CD4-positive, alpha-beta T cell treated with Interleukin-4 for 4 hours (primary cell): ENCODE measurements at regions not wholly inside any gene's neighbourhood (a gene's known extent, or its start where the extent isn't known, plus 50 kb on each side); places are given as distances from the start of the nearest gene placed in this dataset.
"Not testable (repeated sequence)": the region's sequence is repeated elsewhere in the genome, so short reads cannot be mapped to it uniquely, and the experiment has no call there.

Source experiments
- DNase-seq: peaks from one replicate; pipeline ENCODE4 v3.0.0-alpha.2; 2020

- DNase-seq: no peak
Observed at GRCh38 chr3:66863205-66864111, 134.6 kb upstream of the KBTBD8 start.

GRCh38 chr3:66884659-66885058, 113.4 kb upstream of the KBTBD8 start:
- no peak for DNase-seq

- DNase-seq: no peak
Observed at GRCh38 chr3:66885326-66886000, 112.6 kb upstream of the KBTBD8 start.

GRCh38 chr3:66889750-66890494, 108.2 kb upstream of the KBTBD8 start:
- DNase-seq: peak; percentile 11

GRCh38 chr3:66898155-66898554, 100.0 kb upstream of the KBTBD8 start:
- DNase-seq: no peak

GRCh38 chr3:66904336-66904735, 93.8 kb upstream of the KBTBD8 start:
- DNase-seq: no peak

GRCh38 chr3:66904831-66905493, 93.1 kb upstream of the KBTBD8 start:
- DNase-seq: no peak

- no peak for DNase-seq
Observed at GRCh38 chr3:66907136-66907535, 91.0 kb upstream of the KBTBD8 start.

GRCh38 chr3:66910266-66911055, 87.6 kb upstream of the KBTBD8 start:
- no peak for DNase-seq

- no peak for DNase-seq
Observed at GRCh38 chr3:66912306-66912705, 85.8 kb upstream of the KBTBD8 start.

GRCh38 chr3:66922058-66922457, 76.0 kb upstream of the KBTBD8 start:
- no peak for DNase-seq

- no peak for DNase-seq
Observed at GRCh38 chr3:66923969-66924368, 74.1 kb upstream of the KBTBD8 start.

- DNase-seq: no peak
Observed at GRCh38 chr3:66928252-66928651, 69.9 kb upstream of the KBTBD8 start.

- DNase-seq: no peak
Observed at GRCh38 chr3:66931291-66931690, 66.8 kb upstream of the KBTBD8 start.

GRCh38 chr3:66931699-66932098, 66.4 kb upstream of the KBTBD8 start:
- no peak for DNase-seq

- DNase-seq: no peak
Observed at GRCh38 chr3:66933233-66933632, 64.9 kb upstream of the KBTBD8 start.

GRCh38 chr3:66934041-66934440, 64.1 kb upstream of the KBTBD8 start:
- no peak for DNase-seq

GRCh38 chr3:66934725-66935124, 63.4 kb upstream of the KBTBD8 start:
- no peak for DNase-seq

GRCh38 chr3:66937041-66937440, 61.1 kb upstream of the KBTBD8 start:
- DNase-seq: not testable (repeated sequence)

GRCh38 chr3:66938338-66938963, 59.7 kb upstream of the KBTBD8 start:
- DNase-seq: peak; percentile 43

GRCh38 chr3:66948041-66948440, 50.1 kb upstream of the KBTBD8 start:
- DNase-seq: no peak
